ENCODE measurements at regions not wholly inside any gene's neighbourhood (a gene's known extent, or its start where the extent isn't known, plus 50 kb on each side); places are given as distances from the start of the nearest gene placed in this dataset.

DNA sequence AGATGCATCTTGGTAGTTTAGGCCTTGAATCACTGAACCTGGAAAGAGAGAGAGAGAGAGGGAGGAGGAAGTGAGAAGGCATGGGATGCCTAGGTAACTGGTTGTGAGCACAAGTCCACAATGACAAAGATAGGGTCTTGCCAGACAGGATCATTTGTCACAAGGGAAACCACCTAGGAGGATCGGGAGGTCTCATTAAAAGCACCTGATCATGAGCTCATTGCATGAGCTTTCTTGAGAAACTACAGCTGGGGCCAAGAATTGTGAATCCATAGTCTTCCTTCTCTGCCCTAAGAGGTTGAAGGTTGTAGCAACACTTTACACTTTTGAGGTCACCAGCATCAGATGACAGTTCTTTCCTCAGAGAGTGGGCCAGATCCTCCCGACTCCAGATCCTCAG is 195.7 kb downstream of the CD83 start:
- TF ChIP-seq, protein P1, sequence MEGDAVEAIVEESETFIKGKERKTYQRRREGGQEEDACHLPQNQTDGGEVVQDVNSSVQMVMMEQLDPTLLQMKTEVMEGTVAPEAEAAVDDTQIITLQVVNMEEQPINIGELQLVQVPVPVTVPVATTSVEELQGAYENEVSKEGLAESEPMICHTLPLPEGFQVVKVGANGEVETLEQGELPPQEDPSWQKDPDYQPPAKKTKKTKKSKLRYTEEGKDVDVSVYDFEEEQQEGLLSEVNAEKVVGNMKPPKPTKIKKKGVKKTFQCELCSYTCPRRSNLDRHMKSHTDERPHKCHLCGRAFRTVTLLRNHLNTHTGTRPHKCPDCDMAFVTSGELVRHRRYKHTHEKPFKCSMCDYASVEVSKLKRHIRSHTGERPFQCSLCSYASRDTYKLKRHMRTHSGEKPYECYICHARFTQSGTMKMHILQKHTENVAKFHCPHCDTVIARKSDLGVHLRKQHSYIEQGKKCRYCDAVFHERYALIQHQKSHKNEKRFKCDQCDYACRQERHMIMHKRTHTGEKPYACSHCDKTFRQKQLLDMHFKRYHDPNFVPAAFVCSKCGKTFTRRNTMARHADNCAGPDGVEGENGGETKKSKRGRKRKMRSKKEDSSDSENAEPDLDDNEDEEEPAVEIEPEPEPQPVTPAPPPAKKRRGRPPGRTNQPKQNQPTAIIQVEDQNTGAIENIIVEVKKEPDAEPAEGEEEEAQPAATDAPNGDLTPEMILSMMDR (IDR thresholded peaks at IDR 0.05) = no peak
- TF ChIP-seq POLR2A (IDR thresholded peaks at IDR 0.05) = no peak
- TF ChIP-seq EP300 (IDR thresholded peaks at IDR 0.05) = no peak
- no peak for TF ChIP-seq POLR2AphosphoS5 (IDR thresholded peaks at IDR 0.05)

Data from upper lobe of left lung (tissue), 4 donors.